ENCODE measurements at regions not wholly inside any gene's neighbourhood (a gene's known extent, or its start where the extent isn't known, plus 50 kb on each side); places are given as distances from the start of the nearest gene placed in this dataset.

DNA sequence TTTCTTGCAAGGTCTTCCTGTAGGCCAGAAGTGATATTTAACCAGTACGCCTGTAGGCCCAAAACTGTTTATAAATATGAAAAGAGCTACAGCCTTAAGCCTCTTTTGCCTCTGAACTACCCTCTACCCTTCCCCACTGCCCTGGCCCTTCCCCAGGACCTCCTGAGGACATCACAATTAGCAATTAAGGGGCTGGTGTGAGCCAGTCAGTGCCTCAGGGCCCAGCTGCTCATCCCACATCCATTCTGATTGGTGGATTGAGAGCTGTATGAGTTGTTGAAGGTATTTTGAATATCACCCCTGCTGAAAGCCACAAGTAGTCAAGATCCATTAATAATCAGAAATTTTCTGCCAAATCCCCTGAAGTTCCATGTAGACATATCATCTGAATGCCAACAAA lies 126.3 kb upstream of the TACR1 start:
- no peak for TF ChIP-seq RCOR1 (IDR thresholded peaks at IDR 0.05; ENCODE audit: low read depth, low read length)
- no peak for TF ChIP-seq EHMT2 (IDR thresholded peaks at IDR 0.05; ENCODE audit: low read depth)
- TF ChIP-seq, protein P1, sequence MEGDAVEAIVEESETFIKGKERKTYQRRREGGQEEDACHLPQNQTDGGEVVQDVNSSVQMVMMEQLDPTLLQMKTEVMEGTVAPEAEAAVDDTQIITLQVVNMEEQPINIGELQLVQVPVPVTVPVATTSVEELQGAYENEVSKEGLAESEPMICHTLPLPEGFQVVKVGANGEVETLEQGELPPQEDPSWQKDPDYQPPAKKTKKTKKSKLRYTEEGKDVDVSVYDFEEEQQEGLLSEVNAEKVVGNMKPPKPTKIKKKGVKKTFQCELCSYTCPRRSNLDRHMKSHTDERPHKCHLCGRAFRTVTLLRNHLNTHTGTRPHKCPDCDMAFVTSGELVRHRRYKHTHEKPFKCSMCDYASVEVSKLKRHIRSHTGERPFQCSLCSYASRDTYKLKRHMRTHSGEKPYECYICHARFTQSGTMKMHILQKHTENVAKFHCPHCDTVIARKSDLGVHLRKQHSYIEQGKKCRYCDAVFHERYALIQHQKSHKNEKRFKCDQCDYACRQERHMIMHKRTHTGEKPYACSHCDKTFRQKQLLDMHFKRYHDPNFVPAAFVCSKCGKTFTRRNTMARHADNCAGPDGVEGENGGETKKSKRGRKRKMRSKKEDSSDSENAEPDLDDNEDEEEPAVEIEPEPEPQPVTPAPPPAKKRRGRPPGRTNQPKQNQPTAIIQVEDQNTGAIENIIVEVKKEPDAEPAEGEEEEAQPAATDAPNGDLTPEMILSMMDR (IDR thresholded peaks at IDR 0.05): no peak
